Fibroblast of skin of right biceps (primary cell): ENCODE measurements at regions not wholly inside any gene's neighbourhood (a gene's known extent, or its start where the extent isn't known, plus 50 kb on each side); places are given as distances from the start of the nearest gene placed in this dataset.
"Not testable (repeated sequence)": the region's sequence is repeated elsewhere in the genome, so short reads cannot be mapped to it uniquely, and the experiment has no call there.

ENCODE experiments used
- DNase-seq: peaks from one replicate; pipeline ENCODE4 v3.0.0-alpha.2; 2013

DNA sequence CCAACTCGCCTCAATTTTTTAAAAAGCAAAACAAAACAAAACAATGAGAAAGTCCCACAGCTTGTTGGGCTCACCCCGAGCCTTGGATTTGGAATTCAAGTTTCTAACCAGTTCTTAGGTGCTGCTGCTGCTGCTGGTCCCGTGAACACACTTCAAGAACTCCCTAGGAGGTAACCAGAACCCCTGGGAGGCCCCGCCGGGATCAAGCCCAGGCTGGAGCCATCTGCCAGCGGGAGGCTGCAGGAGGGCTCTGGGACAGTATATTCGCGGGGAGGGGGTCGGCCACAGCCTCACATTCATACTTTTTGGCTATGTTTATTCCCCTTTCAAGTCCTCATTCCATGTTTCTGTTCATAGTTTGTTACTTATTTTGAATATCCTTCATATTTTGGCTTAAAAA lies 223.4 kb downstream of the TFCP2L1 start:
- DNase-seq, result no peak

DNA sequence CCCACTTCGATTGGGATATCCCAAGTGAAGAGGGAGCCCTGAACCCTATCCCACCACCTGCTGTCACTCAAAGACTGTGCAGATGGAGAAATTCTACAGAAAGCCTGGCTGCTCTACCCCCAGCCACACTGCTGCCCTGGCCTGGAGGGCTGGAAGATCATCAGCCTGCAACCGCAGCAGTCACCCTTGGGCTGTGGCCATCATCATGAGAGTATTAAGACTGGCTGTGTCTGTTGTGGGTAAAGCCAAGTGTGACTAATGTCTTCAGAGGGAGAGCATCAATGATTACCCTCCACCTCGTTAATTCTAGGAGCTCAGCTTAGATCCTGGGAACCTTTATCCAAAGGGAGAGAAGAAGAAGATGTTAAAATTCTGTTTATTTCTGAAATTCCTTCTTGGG lies 221.5 kb downstream of the TFCP2L1 start:
- no peak for DNase-seq

DNA sequence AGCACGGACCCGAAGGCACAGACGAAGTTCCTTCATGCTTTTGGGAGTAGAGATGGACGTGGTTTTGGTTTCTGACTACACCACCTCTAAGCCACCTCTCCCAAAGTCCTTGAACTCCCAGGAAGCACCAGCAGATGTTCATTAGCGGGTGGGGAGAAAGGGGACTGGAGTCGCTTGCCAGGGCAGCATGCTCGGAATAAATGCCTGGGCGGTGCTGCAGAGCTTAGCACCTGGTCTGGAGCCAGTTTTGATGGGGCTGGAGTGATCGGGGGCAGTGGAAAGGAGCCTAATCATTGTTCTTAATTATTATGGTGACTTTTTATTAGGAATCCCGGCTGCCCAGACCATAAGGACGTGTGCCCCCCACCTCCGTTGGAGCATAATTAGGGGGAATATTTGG lies 220.8 kb downstream of the TFCP2L1 start:
- DNase-seq, result no peak

GRCh38 chr2:121065239-121065638 lies 219.8 kb downstream of the TFCP2L1 start:
- no peak for DNase-seq

GRCh38 chr2:121066526-121066925 lies 218.5 kb downstream of the TFCP2L1 start:
- peak; percentile 33 for DNase-seq

DNA sequence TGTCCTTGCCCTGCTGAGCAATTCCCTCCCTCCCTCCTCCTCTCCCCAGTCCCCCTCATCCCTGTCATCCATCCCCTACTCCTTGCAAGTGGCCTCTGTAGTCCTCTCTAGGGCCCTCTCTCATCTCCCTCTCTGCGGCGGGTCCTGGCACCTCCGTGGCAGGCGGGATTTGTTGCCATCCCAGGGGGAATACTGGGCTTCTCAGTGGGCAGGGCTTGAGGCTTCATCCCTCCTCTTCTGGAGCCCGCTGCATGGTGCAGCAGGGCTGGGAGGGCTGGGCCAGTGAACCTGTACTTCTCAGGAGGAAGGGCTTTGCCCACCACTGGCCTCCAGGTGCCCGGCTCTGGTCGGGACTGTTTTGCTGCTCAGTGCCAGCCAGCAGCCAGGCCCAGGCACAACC lies 216.2 kb downstream of the TFCP2L1 start:
- DNase-seq, result no peak

DNA sequence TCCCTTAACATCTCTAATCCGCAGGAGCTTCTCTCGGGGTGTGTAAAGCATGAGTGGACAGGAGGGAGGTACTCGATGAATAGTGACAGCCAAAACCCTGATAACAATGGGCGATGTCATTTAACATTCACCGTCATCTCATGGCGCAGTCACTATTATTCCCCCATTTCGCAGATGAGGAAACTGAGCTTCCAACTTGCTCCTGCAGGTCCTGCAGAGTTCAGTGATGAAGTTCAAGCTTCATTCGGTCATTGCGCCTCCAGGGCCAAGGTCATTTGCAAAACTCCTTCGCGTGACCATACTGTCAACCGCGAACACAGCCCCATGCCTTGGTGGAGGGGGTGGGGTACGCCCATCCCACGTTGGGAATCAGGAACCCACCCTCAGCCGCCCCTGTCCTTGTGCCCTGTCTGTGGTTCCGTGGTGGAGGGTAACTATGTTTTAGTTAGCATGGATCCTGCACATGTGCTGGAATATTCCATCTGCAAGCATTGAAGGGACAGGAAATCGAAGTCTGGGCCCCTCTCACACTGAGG lies 215.5 kb downstream of the TFCP2L1 start:
- DNase-seq, result no peak

DNA sequence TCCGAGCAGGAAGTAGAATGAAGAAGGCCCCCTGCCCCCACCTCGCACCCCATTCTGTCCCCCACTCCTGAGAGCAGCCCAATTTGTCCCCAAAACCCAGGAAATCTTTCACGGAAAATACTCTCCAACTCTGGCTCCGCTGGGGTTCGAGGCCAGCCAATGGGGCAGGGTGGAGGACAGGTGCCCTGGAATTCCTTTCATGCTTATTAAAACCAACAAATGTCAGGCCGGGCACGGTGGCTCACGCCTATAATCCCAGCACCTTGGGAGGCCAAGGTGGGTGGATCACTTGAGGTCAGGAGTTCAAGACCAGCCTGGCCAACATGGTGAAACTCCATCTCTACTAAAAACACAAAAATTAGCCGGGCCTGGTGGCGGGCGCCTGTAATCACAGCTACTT lies 214.9 kb downstream of the TFCP2L1 start:
- DNase-seq, result not testable (repeated sequence)

DNA sequence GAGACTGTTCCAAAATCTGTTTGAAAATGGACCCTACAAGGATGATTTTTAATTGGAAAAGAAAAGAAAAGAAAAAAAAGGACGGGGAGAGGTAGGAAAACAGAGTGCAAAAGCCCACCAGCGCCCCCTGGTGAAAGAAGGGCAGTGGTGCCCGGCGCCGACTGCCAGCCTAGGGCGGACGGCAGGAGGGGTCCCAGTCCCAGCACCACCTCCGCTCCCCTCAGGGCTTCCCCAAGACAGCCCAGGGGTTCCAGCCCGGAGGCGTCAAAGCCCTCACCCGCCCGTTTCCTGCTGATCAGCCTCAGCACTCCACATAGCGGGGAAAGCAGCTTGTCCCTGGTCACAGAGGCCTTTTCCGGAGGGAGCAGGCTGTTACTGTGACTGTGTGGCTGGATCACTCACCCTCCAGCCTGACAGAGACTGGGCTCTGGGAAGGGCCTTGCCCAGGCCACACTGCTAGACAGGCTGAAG lies 213.9 kb downstream of the TFCP2L1 start:
- DNase-seq, result peak; percentile 51

DNA sequence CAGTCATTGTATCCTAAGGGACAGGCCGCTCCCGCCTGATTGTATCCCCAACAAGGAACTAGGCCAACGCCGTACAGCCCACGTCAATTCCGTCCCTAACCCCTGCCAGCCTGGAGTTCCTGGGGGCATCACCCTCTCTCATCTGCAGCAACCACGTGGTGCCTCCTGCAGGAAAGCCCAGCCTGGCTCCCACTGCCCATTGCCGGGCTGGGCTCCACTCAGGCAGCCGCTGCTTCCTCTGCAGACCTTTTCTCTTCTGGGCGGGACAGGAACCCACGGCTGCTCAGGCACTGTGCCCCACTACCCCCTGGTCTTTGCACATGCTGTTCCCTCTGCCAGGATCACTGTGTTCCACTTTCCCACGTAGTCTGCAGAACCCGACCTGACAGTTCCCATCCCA lies 212.2 kb downstream of the TFCP2L1 start:
- no peak for DNase-seq

DNA sequence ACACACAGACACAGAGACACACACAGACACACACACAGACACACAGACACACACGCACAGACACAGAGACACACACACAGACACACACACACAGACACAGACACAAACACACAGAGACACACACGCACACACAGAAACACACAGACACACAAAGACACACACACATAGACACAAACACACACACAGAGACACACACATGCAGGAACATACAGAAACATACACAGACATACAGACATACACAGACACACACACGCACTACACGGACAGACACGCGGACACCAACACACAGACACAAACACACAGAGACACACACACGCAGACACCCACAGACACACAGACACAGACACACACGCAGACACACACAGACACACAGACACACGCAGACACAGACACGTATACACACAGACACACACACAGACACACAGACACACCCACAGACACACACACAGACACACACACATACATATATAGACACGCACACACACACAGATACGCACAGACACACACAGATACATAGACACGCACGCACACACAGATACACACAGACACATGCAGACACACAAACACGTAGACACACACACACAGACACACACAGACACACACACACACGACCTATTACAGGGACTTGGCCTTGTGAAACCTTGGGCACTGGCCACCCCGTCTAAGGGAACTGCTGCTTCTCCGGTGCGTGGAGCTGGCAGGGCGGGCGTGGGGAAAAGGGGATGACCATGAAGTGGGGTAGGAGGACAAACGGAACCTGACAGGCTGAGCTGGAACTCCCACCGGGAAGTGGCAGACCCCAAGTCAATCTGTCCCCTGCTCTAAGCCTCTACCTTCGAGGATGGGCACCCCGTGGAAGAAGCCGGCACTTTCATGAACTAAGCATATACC lies 211.4 kb downstream of the TFCP2L1 start:
- no peak for DNase-seq

DNA sequence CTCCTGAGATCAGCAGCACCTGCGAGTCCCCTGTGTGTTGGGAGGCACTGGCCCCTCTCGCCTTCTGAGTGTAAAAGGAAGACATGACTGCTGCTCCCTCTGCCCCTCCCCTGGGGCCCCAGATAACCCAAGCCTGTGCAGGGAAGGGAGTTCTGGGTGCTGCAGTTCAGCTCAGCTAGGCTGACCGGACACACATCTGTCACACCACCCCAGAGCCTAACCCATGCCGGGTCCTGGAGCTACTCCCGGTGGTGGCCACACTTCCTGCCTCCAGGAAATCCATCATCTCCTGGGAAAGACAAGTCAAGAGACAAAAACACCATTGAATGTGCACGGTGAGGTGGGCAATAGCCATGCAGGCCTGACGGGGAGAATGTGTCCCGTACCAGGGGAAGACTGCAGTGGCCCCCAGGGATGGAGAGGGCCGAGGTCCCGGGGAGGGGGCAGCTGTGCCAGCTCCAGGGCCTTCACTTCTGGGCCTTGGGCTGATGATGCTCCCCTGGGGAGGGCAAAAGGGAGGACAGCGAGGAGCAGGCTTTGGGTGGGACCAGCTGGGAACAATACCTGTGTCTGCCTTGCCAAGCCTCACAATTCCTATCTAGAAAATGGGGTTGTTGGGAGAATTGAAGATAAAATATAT lies 210.6 kb downstream of the TFCP2L1 start:
- DNase-seq, result no peak

GRCh38 chr2:121075006-121075551 lies 209.9 kb downstream of the TFCP2L1 start:
- DNase-seq, result peak; percentile 99

GRCh38 chr2:121075641-121076497 lies 209.1 kb downstream of the TFCP2L1 start:
- no peak for DNase-seq

DNA sequence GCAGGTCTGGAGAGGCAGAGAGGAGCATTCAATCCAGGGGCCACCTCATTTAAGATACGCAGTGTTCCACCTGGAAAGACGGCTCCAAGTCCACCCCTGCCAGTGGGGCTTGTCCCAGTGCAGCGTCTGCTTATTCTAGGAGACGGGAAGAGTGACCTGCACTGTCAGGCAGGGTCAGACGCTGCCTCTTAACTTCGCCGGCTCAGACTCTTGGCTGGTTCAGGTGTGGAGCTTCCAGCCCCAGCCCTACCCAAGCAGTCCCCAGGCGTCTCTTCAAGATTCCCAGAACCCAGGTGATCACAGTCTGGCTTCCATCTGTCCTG lies 208.5 kb downstream of the TFCP2L1 start:
- DNase-seq, result no peak

GRCh38 chr2:121076885-121077549 lies 208.0 kb downstream of the TFCP2L1 start:
- peak; percentile 53 for DNase-seq

DNA sequence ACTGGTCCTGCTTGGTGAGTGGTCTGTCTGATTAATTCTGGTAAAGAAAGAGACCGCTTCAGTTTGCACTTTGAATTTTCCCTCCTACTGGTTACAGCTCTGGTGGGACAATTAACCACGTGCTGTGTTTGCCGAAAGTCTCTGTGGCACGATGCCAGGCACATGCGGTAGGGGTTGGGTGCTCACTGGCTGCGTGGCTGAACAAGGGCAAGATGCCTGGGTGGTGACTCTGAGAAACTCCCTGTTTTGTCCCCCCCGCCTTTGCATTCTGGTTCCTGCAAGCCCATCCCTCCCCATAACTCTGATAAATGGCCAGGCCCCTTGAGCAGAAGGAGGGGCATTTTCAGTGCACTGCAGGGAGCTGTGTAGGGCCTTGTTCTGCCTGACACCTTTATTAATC lies 206.1 kb downstream of the TFCP2L1 start:
- peak; percentile 64 for DNase-seq

DNA sequence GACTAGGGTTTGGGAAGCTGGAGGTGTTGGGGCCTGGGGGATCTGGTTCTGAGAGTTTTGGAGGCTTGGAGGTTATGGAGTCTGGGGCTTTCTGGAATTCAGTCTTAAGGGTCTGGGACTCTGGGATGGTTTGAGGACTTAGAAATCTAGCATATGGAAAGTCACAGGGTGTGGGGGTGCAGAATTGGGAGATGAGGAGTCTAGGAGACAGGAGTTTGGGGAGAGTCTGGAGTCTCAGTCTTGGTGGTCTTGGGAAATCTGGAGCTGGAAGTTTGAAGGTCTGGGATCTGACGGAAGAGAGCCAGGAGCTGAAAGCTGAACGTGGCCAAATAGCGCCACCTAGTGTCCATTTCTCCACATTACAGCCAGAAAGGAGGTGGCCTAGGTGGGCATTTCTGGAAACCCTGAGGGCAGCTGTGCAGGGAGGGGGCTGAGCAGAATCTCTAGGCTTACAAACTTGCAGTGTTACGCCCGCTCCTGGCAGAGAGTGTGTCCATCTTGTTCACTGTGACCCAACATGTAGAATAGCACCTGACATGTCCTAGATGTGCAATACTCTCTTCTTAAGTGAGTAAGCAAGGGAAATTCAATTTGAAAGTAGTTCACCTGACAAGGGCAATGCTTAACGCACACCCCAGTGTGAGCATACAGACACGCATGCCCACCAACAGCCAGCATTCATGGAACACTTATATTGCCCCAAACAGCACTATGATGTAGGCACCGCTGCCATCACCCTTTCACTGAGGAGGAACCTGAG lies 204.8 kb downstream of the TFCP2L1 start:
- peak; percentile 57 for DNase-seq

- no peak for DNase-seq
Observed at GRCh38 chr2:121081701-121082100, 203.3 kb downstream of the TFCP2L1 start.

- no peak for DNase-seq
Observed at GRCh38 chr2:121082191-121082590, 202.8 kb downstream of the TFCP2L1 start.

- no peak for DNase-seq
Observed at GRCh38 chr2:121084130-121084680, 200.8 kb downstream of the TFCP2L1 start.
